ENCODE measurements at regions not wholly inside any gene's neighbourhood (a gene's known extent, or its start where the extent isn't known, plus 50 kb on each side); places are given as distances from the start of the nearest gene placed in this dataset.
A peak's percentile ranks its signal among the peaks of the same experiment; 100 is the strongest.

DNA sequence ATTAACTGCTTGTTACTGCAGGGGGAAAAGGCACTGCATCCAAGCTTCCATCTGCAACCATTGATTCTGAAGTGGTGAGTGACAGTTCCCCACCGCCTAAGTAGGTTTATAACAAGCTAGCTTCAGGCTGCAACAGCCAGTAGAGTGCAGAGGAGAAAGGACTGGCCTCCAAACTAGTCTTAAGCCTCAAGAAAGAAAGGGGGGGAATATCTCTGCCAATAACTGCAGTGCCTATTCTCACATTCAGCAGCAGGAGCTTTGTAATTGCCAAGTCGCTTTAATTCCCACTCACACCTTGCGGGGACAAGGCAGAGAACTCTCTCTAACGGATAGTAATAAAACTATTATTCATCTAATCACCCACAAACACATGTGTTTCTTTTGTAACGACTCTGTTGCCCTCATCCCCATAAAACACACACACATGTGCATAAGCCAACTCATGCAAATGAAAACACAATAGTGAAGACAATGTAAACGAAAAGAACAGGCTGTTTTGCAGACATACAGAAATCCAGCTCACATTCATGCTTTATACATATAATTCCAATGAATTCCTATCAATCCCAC lies 1963.3 kb upstream of the PIK3C3 start:
- no peak for DNase-seq (ENCODE audit: low read depth)

DNA sequence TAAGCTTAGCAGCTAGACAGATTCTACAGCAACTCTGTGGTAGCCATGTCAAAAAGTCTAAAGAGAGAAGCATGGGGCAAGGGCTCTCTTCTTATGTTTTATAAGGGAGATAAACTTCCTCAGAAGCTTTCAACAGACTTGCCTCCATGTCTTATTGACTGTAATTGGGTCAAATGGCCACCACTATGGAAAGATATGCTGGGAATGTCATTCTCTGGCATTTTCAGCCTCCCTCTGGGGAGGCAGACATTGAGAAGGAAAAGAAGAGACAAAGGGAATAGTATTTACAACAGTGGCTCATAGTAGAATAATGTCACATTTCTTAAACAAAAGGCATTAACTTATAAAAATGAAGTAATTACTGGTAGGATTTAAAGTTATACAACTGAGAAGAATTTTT lies 1964.5 kb upstream of the PIK3C3 start:
- DNase-seq (ENCODE audit: low read depth) = no peak

DNA sequence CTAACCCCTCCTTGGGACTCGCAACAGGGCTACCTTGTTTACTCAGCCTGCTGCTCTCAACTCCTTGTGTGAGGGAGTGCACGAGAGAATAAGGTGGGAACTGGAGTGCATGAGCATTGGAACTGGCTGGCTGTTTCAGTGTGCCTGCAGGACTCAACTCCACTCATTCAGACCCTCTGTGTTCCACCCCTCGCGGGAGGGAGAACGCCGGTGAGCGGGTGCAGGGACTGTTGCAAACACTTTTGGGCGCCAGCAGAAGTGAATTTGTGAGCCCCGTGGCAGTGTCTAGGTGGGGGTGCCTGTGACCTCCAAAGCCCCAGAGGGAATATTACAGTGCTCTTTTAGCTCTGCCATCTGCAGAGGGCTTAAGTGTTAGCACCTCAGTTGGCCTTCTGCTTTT lies 1978.3 kb upstream of the PIK3C3 start:
- DNase-seq (ENCODE audit: low read depth) = no peak

DNA sequence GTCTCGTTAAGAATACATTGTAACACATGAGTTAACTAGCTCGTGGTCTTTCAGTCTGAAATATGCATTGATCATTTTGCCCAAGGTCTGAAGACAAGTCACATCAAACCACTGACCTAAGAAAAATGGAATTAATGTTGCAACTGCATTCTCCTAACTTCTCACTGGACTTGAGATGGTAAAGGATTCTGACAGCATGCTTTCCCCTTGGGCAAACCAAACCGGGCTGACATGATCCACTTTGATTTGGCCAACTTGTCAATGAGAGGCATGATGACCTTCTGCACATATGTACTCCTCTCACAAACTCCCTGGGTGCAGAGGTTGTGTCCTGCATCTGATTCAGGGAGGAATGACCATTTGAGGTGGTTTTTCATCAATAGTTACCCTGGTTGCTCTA lies 1982.5 kb upstream of the PIK3C3 start:
- no peak for DNase-seq (ENCODE audit: low read depth)

DNA sequence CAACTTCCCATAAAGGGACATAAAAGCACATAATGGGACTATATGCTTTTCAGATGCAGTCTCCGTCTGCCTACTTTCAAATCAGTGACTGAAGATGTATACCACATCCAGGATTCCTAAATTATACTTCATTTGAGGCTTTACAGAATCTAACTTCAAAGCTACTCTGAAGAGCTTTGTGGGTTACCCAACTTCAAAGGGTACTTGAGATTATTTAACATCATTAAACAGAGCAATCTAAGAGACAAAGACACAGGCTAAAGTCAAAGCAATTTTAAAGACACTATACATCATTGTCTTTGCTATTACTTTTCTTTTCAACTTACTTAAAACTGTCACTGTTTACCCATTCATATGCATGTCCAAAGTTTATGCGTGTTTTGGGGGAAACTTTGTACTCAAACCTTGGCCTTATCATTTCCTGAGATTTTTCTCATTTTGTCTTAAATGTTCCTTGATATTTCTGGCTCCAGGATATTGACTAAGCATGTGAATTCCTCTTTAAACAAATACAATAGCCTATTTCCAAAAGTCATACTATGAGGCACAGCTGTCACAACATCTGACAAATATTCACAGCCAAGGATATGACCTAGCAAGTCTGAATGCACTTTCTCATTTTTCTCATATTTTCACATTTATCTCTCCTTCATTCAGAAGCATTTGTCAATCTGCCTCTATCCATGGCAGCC lies 1985.1 kb upstream of the PIK3C3 start:
- no peak for DNase-seq (ENCODE audit: low read depth)

DNA sequence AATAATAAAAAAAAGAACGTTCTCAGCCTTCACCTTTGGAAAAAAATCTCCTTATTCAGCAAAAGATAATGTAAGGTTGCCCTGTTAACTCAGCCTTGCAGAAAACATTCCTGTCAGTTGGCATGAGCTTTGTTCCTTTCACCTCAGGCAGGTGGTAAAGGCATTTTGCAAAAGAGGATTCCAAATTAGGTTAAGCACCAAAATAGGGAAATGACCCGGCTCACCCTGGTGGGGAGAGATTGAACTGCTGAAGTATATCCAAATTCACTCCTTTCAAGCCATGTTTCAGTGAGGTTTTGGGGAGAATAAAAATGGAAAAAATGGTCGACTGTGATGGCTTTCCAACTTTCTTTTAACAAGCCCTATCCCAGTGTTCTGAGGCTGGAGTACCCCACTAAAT lies 1988.8 kb upstream of the PIK3C3 start:
- no peak for DNase-seq (ENCODE audit: low read depth)

DNA sequence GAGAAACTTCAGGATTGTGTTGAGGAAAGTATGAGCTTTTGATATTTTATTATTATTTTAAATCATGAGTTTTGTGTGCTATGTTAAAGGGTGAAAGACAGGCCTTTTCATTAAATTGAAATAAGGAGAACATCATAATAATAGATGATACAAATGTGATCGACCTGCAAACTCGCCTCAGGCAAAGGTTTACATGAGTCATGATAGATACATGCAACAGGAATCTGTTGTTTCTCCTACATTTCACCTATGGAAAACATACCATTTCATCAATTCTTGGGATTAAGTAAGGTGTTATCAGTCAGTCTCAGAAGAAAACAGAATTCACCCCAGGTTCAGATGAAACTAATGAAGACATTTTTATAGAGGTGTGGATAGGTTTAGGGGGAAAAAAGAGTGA lies 1992.5 kb upstream of the PIK3C3 start:
- no peak for DNase-seq (ENCODE audit: low read depth)

DNA sequence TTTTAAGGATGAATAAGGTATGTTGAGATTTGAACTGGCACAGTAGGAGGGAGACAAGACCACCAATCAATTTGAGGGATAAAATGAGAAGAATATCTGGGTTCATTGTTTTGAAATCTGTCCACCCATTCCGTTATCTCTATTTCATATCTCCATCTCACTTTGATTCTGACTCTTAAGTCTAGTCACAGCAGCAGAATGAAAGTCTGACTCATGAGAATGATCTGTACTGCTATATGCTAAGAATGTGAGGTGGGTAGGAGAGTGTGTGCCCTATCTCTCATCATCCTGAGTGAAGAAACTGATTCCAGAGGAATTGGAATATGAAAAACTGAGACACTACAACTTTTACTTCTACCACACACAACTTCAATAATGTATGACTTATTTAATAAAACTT lies 1994.5 kb upstream of the PIK3C3 start:
- DNase-seq (ENCODE audit: low read depth) = no peak

DNA sequence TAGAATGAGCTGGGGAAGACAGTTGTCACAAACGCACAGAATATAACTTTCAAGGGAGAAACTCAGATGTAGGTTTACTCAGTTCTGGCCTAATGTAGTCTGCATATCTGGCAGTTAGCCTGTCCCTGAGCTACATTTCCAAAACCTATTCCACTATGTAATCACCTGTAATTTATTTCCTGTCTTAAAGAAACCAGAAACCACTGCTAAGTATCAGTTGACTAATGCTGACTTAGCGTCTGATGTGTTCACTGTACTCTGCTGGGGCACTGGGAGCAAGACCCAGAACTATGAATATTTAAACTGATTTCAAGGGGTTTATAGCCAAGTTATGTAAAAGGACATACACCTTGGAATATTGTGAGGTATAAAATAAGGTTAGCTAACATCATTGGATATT lies 1995.2 kb upstream of the PIK3C3 start:
- DNase-seq (ENCODE audit: low read depth) = no peak

DNA sequence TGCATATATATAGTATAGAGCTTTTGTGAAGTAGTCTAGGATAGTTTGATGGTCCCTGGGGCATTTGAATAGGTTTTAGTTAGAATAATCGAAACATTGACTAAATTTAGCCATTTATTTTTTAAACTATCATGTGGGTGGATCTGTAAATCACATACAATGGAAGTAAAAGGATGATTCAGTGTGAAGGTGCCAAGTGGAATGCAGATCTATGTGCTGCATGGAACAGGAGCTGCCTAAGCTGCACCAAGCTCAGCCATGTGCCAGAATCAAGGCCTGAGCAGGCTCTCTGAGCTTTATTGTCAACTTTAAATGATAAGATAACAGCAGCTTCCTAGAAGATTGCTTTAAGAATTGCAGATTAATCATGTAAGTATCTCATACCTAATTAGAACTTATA lies 1996.2 kb upstream of the PIK3C3 start:
- no peak for DNase-seq (ENCODE audit: low read depth)

DNA sequence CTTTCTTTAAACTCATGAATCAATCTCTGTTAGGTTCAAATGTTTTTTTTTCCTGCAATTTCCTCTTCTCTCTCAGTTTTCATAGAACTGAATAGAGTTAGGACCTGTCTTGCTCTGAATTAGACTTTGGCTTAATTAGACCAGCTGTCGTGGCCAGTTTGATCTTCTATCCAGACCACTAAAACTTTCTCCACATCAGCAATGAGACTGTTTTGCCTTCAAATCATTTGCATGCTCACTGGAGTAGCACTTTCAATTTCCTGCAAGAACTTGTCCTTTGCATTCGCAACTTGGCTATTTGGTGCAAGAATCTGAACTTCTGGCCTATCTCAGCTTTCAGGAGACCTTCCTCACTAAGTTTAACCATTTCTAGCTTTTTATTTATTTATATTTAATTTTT lies 2002.2 kb upstream of the PIK3C3 start:
- DNase-seq (ENCODE audit: low read depth) = no peak

DNA sequence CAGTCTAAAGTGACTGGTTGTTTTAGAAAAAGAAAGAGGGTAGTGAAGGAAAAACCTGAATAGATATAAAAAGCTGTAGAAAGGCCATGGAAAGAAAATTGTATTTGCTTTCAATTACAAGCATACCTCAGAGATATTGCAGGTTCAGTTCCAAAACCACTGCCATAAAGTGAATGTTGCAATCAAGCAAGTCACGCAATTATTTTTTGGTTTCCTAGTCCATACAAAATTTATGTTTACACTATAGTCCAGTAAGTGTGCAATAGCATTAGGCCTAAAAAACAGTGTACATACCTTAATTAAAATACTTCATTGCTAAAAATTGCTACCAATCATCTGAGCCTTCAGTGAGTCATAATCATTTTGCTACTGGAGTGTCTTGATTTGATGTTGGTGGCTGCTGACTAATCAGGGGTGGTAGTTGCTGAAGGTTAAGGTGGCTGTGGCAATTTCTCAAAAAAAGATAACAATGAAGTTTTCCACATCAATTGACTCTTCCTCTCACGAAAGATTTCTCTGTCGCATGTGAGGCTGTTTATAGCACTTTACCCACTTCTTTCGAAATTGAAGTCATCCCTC lies 2003.8 kb upstream of the PIK3C3 start:
- DNase-seq (ENCODE audit: low read depth) = peak; percentile 77

DNA sequence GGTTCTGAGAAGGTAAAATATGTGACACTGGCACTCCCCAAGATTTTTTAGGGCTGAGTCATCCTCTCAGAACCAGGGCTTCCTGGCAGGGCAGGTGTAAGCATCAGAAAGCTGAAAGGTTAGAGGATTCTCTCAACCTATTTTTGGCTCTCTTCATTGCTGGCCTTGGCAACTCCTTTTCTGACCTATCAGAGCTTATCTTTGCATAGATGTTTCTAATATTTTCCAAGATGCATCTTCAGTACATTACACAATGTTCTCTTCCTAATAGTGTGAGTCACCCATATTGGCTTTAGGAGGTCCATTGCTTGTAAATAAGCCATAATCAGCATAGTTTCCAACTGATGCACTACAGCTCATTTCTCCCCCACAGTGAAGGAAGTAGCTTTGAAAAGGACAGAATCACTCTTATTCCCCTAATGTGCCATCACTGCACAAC lies 2008.4 kb upstream of the PIK3C3 start:
- peak; percentile 92 for DNase-seq (ENCODE audit: low read depth)

DNA sequence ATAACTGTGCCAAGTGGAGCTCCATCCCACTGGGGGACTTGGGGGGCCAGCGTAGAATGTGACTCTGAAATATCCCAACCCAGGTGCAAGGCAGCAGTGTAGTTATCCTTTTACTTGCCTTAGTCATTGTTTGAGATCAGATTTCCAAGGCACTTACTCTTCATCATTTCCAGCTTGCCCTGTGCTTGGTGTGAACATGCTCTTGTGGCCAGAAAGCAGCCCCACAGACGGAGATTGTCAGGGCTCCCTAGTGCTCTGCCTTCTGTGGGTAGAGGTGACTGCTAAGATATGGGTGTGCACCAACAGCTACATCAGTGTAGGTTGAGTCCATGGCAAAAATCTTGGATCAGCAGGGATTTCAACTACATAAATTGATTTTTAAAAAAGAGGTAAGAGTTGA lies 2010.0 kb upstream of the PIK3C3 start:
- no peak for DNase-seq (ENCODE audit: low read depth)

DNA sequence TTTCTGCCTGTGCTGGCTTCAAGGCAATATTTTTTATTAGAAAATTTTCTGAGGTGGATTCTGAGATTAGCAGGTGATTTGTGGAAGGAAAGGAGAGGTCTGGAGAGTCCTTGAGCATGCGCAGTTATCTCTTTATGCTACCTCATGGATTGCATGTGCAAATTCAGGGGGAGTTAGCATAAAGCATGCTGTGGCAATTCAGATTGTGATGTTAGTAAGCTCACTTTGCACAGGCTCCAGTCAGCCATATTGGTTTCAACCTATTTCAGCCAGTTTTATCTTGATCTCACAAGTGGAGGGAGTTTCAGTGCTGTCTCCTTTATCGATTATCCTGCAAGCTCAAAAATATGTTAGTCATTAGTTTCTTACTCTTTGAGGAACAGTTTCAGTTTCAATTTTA lies 2012.3 kb upstream of the PIK3C3 start:
- DNase-seq (ENCODE audit: low read depth) = no peak

DNA sequence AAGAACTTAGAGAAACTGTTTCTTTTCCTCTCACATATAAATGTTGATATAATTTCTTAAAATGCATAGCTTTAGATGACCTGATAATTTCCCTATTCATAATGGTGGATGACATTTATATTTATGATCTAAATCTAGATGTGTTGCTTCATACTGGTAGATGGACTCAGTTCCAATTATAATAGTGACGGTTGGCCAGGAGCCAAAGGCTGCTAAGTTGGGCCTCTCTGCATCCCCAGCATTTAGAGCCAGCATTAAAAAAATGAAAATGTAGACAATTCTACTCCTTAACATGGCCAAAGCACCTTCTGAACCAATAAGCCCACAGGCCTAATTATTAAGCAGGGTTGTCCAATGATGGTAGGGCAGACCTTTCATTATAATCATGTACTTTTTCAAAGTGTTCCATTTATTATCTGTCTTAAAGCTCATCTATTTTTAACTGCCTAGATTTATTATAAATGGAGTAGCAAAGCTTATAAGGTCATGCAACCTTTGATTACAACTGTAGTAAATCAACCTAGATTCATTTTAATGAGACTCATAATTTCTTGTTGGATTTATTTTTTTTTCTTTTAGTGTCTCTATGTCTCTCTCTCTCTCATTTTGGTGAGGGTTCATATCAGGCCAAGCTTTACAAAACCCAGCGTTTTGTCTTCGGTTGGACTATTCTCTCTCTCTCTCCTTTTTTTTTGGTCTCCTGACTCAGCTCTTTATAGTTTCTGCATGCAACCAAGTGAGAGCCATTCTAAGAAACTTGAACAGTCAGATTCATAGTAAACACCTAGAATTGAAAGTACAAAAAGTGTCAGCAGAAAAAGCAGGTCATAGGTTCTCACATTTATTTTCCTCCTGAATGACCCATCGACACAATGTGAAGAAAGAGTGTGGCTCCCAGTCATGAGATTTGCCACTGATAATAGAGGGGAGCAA lies 2016.1 kb upstream of the PIK3C3 start:
- DNase-seq (ENCODE audit: low read depth) = no peak

DNA sequence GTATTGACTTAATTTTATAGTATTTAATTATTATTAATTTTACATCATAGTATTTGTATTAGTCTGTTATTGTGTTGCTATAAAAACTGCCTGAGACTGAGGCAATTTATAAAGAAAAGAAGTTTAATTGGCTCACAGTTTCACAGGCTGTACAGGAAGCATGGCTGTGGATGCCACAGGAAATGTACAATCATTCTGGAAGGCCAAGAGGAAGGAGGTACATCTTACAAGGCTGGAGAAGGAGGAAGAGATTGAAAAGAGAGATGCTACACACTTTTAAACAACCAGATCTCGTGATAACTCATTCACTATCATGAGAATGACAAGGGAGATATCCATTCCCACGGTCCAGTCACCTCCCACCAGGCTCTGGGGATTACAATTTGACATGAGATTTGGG lies 2019.4 kb upstream of the PIK3C3 start:
- no peak for DNase-seq (ENCODE audit: low read depth)

DNA sequence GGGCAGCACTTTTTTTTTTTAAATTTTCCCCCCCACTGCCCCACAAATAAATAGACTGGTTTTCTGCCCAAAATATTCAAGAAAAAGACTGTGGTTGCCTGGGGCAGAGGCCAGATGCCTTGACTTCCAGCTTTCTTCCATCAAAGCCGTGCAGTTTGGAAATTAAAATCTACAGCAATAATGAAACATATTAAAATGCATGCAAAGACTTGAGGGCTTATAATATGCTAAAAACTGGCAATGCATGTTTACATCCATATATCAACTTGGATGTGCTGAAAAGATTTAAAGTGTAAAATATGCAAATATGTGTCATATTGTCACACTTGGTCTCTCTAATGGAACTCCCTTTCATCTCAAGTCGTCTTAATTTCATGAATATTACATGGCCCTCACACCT lies 2036.2 kb upstream of the PIK3C3 start:
- no peak for DNase-seq (ENCODE audit: low read depth)

DNA sequence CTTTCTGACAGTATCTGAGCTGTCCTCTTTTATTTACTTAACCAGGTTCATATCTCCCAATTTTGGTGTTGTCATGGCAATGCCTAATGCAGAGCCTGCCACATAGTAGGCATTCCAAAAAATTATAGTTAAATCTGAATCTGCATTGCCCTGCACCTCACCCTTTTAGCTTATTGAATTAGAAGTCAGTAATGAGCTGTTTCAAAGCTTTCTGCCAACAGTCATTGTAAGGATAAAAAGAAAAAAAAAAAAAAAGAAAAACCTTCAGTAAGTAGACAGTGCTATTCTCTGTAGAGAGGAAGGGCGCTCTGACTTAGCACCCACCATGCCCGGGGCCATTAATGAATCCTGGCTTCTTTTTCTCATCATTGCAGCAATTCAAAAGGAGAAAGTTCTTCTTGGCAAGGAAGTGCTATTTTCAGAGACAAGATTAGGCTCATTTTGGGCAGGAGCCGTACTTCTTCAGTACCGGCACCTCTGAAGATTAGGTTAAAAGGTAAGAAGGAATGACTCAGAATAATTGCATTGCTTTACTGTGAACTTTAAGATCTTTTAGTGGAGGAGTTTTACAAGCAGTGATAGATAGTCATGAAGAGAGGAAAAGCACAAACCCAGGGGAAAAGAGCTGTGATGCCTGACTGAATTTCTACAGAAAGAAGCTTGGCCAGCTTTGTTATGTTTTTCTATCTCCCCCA lies 2041.2 kb upstream of the PIK3C3 start:
- DNase-seq (ENCODE audit: low read depth) = no peak

DNA sequence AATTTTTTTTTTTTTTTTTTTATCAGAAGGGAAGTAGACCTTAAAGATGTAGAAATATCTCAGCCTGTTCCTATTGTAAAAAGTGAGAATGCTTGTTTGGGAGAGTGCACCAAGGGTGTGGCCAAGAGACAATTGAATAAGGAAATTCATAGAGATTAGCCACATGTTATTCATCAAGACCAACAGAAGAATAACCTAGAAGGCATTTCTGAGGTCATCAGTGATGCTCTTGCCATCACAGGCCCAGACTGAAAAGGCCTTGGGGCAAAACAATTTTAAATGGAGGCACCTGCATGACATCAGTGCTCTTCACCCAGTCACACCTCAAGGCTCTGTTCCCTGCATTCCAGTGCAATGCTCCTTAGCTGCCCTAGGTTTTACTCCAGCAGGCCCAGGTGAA lies 2043.3 kb upstream of the PIK3C3 start:
- no peak for DNase-seq (ENCODE audit: low read depth)

DNA sequence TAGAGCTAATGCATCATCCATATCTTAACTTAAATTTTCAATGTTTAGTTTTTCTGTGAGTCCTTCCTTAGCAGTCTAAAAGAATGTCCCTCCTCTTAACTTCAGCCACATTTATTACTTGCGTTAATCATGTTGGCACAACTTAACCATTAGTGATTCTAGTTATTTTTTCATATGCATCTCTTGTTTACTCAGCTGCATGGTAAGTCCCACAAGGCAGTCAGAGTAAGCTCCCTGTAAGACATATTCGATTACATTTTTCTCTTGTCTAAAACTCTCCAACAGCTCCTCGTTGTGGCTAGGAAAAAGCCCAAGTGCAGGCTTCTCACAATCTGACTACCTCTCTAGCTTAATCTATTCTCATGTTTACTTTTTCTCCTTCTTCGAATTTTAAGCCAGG lies 2045.3 kb upstream of the PIK3C3 start:
- DNase-seq (ENCODE audit: low read depth) = peak; percentile 12

DNA sequence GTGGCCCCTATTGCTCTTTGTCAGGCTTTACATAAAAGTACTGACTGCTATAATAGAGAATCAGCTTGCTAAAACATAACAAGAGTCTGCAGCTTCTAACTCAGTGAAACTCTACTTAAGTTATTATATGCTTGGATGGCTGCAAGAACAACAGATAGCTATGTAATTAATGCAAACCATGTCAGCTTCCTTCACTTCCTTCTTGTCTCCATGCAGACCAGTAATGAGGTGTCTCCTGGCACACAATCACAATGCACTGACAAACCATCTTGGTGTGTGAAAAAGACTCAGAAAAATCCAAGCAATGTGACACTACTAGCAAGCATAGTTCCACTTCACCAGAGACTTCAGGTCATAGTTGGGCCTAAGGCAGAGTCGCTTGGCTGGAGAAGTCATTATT lies 2068.9 kb upstream of the PIK3C3 start:
- no peak for DNase-seq (ENCODE audit: low read depth)

Data from fibroblast of gingiva (primary cell).